ENCODE measurements at regions not wholly inside any gene's neighbourhood (a gene's known extent, or its start where the extent isn't known, plus 50 kb on each side); places are given as distances from the start of the nearest gene placed in this dataset.
"Not testable (repeated sequence)": the region's sequence is repeated elsewhere in the genome, so short reads cannot be mapped to it uniquely, and the experiment has no call there.

DNA sequence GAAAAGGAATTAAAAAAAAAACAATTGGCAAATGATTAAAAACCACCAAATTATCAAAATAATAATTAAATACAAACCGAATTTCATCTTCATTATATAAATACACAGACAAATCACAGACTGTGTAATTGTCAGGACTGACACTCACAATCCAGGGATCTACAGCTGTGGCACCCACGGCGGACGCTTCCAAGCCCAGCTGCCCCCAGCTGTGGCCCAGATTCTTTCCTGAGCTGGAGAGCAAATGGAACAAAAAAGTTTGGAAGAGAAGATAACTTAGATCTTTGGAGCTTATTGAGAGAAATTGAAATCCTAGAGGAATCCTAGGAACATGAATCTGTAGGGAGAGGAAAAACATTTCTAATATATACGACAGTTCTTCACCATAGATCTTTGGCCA is 316.1 kb downstream of the OTUD1 start:
- DNase-seq (ENCODE audit: low read depth): no peak

DNA sequence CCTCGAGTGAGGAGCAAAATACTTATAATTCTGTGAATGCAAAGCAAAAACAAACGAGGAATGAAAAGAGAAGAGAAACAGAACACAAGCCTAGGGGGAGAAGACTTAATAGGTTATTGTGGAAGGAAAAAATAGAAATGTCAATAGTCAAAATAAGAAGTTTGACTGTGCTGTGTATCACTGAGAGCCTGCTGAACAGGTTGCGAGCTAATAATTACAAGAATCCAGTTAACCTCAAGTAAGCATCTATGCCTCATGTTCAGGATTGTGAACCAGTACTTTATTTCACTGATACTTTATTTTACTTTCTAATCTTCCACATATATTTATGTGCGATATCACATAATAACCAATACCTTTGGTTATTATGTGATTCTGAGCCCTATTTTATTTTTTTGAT is 316.7 kb downstream of the OTUD1 start:
- DNase-seq (ENCODE audit: low read depth): no peak

DNA sequence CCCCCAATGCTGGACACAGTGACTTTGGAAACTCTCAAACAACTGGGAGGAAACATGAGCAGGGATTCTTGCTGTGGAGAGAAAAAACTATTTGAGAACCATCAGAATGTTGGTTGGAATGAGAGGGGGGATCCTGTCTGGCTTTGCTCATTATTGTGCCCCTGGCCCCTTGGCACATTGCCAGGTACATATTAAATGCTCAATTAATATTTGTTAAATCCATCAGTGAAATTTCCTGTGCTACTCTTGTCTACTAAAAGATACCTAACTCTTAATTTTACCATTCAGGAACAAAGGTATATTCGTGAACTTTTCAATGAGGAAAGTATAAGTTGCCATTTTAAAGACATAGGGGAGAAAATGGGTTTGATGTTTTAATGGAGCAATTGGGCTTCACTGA is 329.4 kb downstream of the OTUD1 start:
- no peak for DNase-seq (ENCODE audit: low read depth)

DNA sequence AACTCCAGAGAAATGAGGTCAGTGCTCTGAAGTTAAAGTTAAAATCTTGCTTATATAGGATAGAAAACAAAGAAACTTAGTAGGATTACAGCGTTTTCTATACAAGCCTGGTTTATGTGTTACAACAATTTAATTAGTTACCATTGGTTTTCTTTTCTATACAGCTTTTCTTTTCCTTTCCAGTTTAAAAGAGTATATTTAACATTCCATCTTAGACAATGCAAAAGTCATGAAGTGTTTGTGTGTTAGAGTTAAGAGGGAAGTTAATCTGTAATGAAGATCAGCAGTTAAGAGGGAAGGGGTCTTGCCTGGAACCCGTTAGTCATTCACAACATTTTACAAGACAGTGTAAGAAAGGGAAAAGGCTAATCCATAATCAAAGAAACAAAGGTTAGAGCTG is 338.3 kb downstream of the OTUD1 start:
- DNase-seq (ENCODE audit: low read depth): no peak

DNA sequence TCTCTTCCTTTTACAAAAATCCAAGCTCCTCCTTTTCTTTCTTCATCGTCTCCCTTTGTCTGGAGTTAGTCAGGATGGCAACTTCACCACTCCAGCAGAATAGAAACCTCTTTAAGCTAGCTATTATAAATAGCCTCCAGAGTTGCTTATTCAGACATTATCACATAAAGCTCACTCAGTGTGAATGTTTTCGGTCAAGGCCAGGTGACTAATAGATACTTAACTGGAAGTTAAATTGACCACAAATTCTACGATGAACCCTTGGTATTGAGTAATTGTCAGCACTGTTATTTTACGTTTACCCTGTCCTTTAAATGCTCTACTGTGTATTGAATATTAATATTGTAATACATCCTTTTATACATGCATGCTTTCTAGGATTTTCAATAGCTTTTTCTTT is 340.4 kb downstream of the OTUD1 start:
- no peak for DNase-seq (ENCODE audit: low read depth)

DNA sequence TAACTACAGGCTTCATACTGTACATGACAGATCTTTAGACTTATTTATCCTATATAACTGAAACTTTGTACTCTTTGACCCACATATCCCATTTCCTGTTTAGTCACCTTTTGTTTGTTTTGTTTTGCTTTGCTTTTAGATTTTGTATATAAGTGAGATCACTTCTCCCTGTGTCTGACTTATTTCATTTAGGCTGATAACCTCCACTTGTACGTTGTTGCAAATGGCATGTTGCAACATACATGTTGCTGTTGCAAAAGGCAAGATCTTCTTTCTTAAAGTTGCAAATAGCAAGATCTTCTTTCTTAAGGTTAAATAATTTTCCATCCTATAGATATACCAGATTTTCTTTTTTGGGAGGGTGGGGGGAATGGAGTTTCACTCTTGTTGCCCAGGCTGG is 341.5 kb downstream of the OTUD1 start:
- DNase-seq (ENCODE audit: low read depth): no peak

DNA sequence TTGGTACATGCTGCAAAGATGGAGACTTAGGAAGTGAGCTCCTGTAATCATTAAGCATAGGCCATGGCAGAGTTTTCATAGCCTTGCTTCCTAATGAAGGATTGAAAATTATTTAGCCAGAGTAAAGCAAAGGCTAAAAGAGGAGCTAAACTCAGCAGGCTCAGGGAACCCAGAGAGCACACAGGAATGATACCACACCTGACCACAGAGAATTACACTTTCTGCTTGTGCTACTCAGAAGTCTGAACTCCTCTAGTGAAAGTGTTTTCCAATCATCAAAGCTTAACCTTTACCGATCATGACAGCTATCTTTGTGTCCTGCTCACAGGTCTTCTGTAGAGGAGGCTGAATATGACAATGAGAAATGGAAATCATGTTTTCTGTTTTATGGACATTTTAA is 347.7 kb downstream of the OTUD1 start:
- DNase-seq (ENCODE audit: low read depth): no peak

DNA sequence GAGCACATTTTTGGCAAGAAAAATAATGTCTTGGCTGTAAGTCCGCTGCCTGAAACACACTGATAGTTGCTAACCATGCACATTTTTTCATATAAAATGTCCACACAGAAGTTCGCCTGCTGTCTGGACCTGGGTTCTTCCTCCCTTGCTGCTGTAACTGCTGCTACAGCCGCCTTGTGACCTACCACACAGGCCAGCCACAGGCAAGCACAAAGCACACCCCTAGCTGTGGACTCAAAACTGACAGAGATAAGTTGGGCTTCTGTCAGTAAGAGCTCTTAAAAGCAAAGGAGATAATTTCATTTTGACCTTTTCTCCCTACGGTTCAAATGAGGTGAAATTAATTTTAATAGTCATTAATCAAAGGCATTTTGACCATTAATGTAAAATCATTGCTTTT is 354.7 kb downstream of the OTUD1 start:
- no peak for DNase-seq (ENCODE audit: low read depth)

DNA sequence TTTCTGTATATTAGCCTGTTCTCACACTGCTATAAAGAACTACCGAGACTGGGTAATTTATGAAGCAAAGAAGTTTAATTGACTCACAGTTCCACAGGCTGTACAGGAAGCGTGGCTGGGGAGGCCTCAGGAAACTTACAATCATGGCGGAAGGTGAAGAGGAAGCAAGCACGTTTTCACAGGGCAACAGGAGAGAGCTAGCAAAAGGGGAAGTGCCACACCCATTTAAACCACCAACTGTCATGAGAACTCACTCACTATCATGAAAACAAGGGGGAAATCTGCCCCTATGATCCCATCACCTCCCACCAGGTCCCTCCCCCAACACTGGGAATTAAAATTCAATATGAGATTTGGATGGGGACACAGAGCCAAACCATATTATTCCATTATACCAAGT is 358.6 kb downstream of the OTUD1 start:
- DNase-seq (ENCODE audit: low read depth): not testable (repeated sequence)

DNA sequence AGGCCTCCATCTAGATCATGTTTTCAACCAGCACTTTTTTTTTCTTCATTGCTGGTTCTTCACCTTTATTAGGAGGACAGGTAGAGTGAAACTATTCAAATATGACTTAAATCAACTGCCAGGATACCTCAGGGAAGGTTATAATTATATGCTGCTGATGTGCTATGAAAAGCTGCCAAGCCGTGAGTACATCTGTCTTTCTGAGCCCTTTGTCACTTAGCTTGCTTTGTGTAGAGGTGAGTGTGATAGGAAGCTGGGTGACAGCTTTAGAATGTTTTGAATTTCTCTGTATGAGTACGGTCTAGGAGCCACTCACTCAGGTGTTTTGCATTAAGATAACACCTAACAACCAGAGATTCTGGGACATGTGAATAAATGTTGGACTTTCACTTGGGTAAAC is 365.2 kb downstream of the OTUD1 start:
- no peak for DNase-seq (ENCODE audit: low read depth)

DNA sequence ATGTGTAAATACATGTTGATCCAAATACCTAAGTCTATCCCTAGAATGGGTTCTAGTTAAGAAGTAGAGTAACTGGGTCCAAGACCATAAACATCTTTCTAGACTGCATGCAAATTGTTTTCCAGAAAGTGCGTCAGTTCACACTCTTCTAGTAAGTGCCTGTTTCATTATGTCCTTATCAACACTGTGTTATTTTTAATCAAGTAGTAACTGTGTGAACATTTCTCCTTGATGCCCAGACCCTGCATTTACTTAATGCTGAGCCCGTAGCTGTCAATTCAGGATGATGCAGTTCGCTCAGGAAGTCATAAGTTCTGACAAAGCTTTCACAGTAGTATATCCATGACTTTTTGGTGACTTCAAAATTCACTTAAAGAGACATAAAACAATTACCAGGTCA is 374.8 kb downstream of the OTUD1 start:
- DNase-seq (ENCODE audit: low read depth): no peak

DNA sequence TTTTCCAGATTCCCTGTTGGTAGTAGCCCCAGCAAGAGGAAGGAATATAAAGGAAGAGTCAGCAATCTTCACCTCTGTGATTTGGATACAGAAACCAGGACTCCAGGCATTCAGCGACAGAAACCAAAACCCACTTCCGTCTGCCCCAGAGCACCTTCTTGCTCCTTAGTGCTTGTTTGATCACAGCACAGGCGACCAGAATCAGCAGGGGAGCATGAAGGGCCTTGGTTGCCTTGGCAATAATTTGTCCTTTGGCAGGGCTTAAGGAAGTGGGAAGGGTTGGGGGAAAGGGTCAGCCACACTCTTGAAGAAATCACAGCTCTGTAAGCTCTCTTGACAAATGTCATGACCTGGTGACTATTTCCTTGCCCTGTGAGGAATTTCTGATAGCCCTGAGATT is 379.6 kb downstream of the OTUD1 start:
- no peak for DNase-seq (ENCODE audit: low read depth)

DNA sequence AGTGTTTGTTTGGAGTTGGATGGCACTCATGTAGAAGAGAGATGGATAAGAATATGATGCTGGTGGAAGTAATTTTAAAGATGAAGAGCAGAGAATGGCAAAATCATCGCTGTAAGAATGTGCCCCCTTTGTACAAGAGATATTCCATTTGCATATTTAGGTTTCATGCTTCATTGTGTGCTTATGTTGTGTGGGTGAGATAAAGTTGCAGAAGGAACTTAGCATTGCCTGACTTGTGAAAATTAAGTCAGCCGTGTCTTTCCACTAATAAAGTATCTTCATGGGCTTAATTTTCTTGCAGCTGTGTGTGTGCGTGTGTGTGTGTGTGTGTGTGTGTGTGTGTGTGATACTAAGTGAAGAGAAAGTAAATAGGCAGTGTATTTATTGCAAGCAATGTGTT is 381.9 kb downstream of the OTUD1 start:
- DNase-seq (ENCODE audit: low read depth): no peak

DNA sequence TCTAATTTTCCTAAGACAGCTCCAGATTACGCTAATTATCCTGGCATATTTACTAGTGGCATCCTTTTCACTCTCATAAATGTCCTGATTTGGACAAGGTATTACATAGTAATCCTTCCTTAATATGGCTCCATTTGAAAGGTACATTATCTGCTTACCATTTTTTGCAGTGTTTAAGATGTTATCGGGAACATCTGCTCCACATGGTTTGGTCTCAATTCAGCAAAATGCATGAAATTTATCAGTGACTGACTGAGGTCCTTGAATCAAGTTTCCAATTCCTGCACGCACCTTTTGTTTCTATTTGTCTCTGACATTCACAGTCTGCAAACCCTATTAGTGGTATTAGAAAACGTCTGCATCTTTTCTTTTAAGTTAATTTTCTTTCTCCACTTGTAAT is 384.1 kb upstream of the KIAA1217 start:
- DNase-seq (ENCODE audit: low read depth): no peak

DNA sequence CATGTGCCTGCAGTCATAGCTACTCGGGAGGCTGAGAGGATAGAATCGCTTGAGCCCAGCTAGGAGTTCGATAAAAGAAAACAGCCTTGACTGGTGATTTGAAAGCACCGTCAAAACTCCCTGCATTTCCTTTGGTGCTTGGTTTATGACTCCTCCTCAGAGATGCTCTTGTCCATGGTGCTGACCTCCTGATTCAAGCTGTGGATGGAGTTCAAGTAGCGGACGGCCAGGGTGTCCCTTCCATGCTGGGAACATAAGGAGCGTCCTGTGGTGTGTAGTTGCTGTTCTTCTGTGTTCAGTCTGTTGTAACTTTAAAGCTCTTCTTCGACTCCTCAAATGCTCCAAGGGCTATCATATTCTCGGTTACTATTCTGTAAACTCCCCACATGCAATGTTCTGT is 382.5 kb upstream of the KIAA1217 start:
- DNase-seq (ENCODE audit: low read depth): no peak

DNA sequence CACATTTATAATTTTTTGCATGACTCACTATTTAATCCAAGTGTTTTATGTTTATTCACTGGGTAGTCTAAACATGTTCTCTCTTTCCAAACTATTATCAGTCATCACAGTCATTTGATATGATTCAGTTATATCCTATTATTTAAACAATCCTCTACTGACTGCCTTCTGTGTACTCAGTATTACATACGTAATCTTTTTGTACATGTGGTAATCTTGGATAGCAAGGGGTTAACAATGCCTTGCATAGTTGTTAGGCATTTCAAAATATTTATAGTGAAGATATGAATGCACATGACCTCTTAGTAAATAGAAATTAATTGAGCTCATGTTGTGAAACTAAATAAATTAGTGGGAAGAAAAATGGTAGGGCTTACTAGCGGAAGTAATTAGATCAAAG is 379.4 kb upstream of the KIAA1217 start:
- DNase-seq (ENCODE audit: low read depth): no peak

DNA sequence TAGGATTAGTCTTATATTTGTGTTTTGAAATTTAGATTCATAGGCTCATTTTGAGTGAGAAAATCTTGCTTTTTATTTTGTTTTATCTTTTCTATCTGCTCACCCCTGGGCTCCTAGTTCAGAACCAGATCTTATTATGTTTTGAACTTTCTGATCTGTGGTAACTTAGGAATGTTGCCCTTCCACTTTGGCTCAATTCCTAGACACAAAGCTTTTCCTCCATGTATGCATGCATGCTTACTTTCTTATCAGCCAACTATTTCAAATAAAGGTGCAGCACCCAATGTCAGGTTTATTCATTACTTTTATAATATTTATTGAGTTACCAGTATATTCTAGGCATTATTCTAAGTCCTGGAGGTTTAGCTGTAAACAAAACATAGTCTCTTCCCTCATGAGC is 374.8 kb upstream of the KIAA1217 start:
- DNase-seq (ENCODE audit: low read depth): no peak

DNA sequence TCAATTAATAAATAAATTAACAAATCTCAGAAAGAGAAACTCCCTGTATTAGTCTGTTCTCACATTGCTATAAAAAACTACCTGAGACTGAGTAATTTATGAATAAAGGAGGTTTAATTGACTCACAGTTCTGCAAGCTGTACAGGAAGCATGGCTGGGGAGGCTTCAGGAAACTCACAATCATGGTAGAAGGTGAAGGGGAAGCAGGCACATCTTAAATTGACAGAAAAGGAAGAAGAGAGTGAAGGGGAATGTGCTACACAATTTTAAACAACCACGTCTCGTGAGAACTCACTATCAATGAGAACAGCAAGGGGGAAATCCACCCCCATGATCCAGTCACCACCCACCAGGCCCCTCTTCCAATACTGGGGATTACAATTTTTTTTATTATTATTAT is 358.3 kb upstream of the KIAA1217 start:
- DNase-seq (ENCODE audit: low read depth): no peak

DNA sequence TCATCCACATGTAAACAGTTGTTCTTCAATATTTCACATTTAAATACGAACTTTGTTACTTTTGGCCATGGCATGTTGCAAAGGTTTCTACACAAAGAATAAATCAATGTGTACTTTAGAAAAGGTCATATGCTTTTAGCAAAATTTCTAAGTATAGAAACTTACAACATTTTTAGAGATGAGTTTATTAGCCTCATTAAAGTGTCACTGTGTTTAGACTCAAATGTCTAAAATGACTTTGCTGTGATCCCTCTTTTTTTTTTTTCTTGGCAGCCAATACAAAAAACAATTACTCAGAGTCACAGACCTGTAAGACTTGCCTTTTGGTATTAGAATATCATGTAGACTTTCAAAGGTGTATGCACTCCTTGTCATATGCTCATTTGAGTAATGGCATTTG is 349.3 kb upstream of the KIAA1217 start:
- no peak for DNase-seq (ENCODE audit: low read depth)

DNA sequence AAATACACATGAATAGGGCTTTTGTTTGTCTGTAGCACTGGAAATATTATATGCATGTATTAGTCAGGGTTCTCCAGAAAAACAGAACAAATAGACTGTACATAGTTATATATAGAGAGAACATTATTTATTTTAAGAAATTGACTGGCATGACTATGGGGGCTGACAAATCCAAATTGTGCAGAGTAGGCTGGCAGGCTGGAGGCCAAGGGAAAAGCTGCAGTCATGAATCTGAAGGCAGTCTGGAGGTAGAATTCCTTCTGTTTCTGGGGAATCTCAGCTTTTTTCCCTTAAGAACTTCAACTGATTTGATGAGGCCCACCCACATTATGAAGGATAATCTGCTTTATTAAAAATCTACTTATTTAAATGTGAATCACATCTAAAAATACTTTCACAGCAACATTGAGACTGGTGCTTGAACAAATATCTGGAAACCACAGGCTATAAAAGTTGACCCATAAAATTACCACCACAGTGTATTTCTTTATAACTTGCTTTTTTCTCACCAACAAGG is 344.2 kb upstream of the KIAA1217 start:
- DNase-seq (ENCODE audit: low read depth): no peak

DNA sequence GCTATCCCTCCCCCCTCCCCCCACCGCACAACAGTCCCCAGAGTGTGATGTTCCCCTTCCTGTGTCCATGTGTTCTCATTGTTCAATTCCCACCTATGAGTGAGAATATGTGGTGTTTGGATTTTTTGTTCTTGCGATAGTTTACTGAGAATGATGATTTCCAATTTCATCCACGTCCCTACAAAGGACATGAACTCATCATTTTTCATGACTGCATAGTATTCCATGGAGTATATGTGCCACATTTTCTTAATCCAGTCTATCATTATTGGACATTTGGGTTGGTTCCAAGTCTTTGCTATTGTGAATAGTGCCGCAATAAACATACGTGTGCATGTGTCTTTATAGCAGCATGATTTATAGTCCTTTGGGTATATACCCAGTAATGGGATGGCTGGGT is 342.0 kb upstream of the KIAA1217 start:
- DNase-seq (ENCODE audit: low read depth): not testable (repeated sequence)

DNA sequence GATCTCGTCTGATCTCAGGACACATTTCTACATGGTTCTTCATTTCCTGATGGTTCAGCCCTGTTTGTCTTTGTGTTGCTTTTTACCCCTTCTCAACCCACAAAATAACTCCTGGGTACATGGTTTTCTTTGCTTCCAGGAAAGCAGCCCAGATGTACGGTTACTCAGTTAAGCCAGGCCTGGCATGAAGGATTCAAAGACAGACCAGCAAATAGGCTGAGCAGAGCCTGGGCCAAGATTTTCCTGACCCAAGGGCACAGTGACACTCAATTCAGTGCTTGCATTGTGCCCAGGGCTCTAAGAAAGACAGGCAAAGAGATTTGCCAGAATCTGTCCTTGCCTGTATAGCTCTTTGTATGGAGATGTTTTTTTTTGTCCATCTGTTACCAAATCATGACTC is 340.8 kb upstream of the KIAA1217 start:
- DNase-seq (ENCODE audit: low read depth): no peak

DNA sequence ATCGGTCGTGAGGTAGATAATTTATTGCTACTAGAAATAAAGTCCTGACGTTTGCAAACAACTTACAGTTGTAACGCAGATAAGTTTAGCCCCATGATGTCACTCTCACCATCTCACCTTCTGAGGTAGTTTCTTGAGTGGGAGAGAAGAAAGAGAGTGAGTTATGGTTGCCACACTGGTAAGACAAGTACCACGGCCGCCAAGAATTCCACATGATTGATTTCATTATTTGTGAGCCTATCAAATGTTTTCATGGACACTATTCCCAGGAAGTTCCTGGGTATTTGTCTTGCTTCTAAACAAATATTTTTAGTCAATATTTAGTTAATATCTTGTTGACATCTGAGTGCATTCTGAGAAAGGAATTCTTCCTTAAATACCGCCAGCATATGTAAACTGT is 339.4 kb upstream of the KIAA1217 start:
- DNase-seq (ENCODE audit: low read depth): no peak

DNA sequence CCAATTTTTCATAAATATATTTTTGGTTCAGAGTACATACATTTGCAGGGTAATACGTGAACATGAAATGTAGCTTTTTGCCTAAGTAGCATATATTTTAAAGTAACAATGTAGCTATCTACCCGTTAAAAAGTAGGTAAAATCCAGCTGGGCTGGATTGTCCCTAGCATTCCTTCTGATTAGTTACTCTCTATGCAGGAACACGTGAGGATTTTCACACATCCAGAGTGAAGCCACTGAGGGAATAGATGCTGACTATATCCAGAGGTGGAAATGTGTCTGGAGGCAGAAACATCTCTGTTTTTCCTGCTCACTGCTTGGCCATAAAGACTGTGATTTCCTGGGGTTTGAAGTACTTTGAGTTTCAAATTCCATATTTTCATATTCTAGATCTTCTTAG is 338.9 kb upstream of the KIAA1217 start:
- no peak for DNase-seq (ENCODE audit: low read depth)

Data from HS-5 (cell line).